ENCODE measurements at regions not wholly inside any gene's neighbourhood (a gene's known extent, or its start where the extent isn't known, plus 50 kb on each side); places are given as distances from the start of the nearest gene placed in this dataset.

GRCh38 chr6:104134876-104135275, 724.8 kb downstream of the HACE1 start:
- TF ChIP-seq PREB (CRISPR knock-in tag; IDR thresholded peaks at IDR 0.05; ENCODE audit: borderline replicate concordance) (no peak), SP1 (CRISPR knock-in tag; conservative IDR thresholded peaks at IDR 0.05) (no peak), FOXK1 (CRISPR knock-in tag; IDR thresholded peaks at IDR 0.05) (no peak), NR2C2 (CRISPR knock-in tag; IDR thresholded peaks at IDR 0.05) (no peak), CTCF (IDR thresholded peaks at IDR 0.05) (no peak), NFYB (CRISPR knock-in tag; conservative IDR thresholded peaks at IDR 0.05; ENCODE audit: low read depth) (no peak), NFE2L1 (CRISPR knock-in tag; IDR thresholded peaks at IDR 0.05) (no peak), FOXJ3 (CRISPR knock-in tag; IDR thresholded peaks at IDR 0.05; ENCODE audit: borderline replicate concordance) (no peak), TP53 (CRISPR knock-in tag; IDR thresholded peaks at IDR 0.05) (no peak)
- TF ChIP-seq, protein P1, sequence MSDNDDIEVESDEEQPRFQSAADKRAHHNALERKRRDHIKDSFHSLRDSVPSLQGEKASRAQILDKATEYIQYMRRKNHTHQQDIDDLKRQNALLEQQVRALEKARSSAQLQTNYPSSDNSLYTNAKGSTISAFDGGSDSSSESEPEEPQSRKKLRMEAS (CRISPR knock-in tag; IDR thresholded peaks at IDR 0.05), result no peak

Measured in WTC11 (cell line).